ENCODE measurements at regions not wholly inside any gene's neighbourhood (a gene's known extent, or its start where the extent isn't known, plus 50 kb on each side); places are given as distances from the start of the nearest gene placed in this dataset.

DNA sequence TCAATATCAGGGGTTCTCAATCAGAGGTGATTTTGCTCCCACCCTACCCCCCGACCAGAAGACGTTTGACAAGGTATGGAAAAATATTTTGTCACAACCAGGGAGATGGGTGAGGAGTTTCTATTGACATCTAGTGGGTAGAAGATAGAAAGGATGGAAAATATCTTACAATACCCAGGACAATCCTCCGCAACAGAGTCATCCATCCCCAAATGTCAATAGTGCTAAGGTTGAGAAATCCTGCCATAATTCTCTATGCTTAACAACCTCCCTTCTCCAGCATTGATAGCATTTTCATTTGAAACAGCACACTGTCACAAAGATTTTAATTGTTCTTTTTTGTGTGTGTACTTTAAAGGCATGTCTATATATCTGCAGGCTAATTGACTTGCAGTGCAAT lies 890.5 kb downstream of the PDHA2 start:
- Histone ChIP-seq H2AFZ (ENCODE audit: low read length) (no peak overlapping the region), H3K36me3 (ENCODE audit: insufficient read depth, low read length) (no peaks in the 10 kb centered on the region), H3K4me3 (ENCODE audit: low read depth, low read length, poor library complexity, severe bottlenecking) (no peak overlapping the region), H3K27ac (ENCODE audit: low read depth, low read length, poor library complexity, severe bottlenecking) (no peak overlapping the region), H3K79me2 (ENCODE audit: insufficient read depth, low read depth, low read length) (no peaks in the 10 kb centered on the region), H3K4me1 (ENCODE audit: insufficient read depth, low read length, poor library complexity, severe bottlenecking) (no peaks in the 10 kb centered on the region), H3K9me3 (ENCODE audit: low read length) (no peaks in the 10 kb centered on the region), H3K4me2 (ENCODE audit: low read length) (no peak overlapping the region), H4K20me1 (ENCODE audit: insufficient read depth, low read length) (no peaks in the 10 kb centered on the region), H3K9me2 (ENCODE audit: insufficient read depth, low read length) (no peaks in the 10 kb centered on the region)
- BruUV-seq (replicated peaks): no TSS peak
- CTCF ChIA-PET (ENCODE audit: unreplicated experiment): no interaction called here
- intact Hi-C loops (cut with micrococcal nuclease; ENCODE audit: unreplicated experiment): no loop called here
- TF ChIP-seq EZH2phosphoT487 (IDR thresholded peaks at IDR 0.05; ENCODE audit: borderline replicate concordance, low read depth, low read length): no peak
- no peak for DNase-seq (ENCODE audit: low spot score)
- POLR2A ChIA-PET: no interaction called here

DNA sequence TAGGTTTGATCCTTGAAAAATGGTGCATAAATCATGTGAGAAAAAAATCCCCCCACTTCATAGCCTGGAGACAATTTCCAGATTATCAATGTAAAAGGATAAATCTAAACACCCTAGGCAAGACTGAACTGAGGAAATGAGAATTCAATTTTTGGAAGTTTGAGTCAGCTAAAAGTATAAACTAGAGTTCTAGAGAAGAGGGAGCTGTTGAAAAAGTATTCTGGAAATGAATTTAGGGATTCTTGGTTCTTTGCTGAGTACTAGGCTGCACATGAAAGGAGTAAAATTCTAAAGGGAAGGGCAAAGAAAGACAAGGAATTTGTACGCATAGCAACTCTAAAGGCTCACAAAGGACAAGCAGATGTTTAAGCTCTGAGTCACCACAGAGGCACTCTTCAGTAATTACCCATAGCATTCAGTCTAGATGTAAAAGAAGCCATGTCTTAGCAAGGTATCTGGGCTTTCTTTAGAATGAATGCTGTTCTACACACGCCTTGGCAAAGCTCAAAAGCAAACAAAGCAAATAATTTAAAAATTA lies 896.5 kb downstream of the PDHA2 start:
- no peak overlapping the region for H3K4me3 ChIP-seq (ENCODE audit: low read depth, low read length, poor library complexity, severe bottlenecking)
- no peak overlapping the region for H3K27ac ChIP-seq (ENCODE audit: low read depth, low read length, poor library complexity, severe bottlenecking)
- H3K36me3 ChIP-seq (ENCODE audit: insufficient read depth, low read length): no peaks in the 10 kb centered on the region
- no peaks in the 10 kb centered on the region for H3K9me2 ChIP-seq (ENCODE audit: insufficient read depth, low read length)
- H3K4me1 ChIP-seq (ENCODE audit: insufficient read depth, low read length, poor library complexity, severe bottlenecking): no peaks in the 10 kb centered on the region
- no peak for DNase-seq (ENCODE audit: low spot score)
- no peaks in the 10 kb centered on the region for H3K9me3 ChIP-seq (ENCODE audit: low read length)
- H4K20me1 ChIP-seq (ENCODE audit: insufficient read depth, low read length): no peaks in the 10 kb centered on the region
- intact Hi-C loops (cut with micrococcal nuclease; ENCODE audit: unreplicated experiment): no loop called here
- ChIA-PET CTCF (ENCODE audit: unreplicated experiment) (no interaction called here), POLR2A (no interaction called here)
- TF ChIP-seq, protein P1, sequence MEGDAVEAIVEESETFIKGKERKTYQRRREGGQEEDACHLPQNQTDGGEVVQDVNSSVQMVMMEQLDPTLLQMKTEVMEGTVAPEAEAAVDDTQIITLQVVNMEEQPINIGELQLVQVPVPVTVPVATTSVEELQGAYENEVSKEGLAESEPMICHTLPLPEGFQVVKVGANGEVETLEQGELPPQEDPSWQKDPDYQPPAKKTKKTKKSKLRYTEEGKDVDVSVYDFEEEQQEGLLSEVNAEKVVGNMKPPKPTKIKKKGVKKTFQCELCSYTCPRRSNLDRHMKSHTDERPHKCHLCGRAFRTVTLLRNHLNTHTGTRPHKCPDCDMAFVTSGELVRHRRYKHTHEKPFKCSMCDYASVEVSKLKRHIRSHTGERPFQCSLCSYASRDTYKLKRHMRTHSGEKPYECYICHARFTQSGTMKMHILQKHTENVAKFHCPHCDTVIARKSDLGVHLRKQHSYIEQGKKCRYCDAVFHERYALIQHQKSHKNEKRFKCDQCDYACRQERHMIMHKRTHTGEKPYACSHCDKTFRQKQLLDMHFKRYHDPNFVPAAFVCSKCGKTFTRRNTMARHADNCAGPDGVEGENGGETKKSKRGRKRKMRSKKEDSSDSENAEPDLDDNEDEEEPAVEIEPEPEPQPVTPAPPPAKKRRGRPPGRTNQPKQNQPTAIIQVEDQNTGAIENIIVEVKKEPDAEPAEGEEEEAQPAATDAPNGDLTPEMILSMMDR (conservative IDR thresholded peaks at IDR 0.05; ENCODE audit: low read length): no peak
- TF ChIP-seq EZH2phosphoT487 (IDR thresholded peaks at IDR 0.05; ENCODE audit: borderline replicate concordance, low read depth, low read length): no peak
- H3K4me2 ChIP-seq (ENCODE audit: low read length): no peak overlapping the region
- no peak overlapping the region for H2AFZ ChIP-seq (ENCODE audit: low read length)
- BruUV-seq (replicated peaks): no TSS peak
- H3K79me2 ChIP-seq (ENCODE audit: insufficient read depth, low read depth, low read length): no peaks in the 10 kb centered on the region

DNA sequence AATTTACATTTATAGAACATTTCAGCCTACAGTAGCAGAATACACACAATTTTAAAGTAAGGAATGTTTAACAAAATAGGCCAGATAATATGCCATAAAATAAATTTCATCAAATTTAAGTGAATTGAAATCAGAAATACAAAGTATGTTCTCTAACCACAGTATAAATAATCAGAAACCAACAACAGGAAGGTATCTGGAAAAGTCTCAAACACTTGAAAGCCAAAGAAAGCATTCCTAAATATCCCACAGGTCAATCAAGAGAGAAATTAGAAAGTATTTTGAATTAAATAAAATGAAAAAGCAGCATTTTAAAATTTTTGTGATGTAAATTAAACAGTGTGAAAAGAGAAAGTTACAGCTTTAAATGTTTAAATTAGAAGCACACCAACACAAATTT lies 899.2 kb downstream of the PDHA2 start:
- Histone ChIP-seq H3K9me2 (ENCODE audit: insufficient read depth, low read length) (no peaks in the 10 kb centered on the region), H3K9me3 (ENCODE audit: low read length) (no peaks in the 10 kb centered on the region), H4K20me1 (ENCODE audit: insufficient read depth, low read length) (no peaks in the 10 kb centered on the region), H3K27ac (ENCODE audit: low read depth, low read length, poor library complexity, severe bottlenecking) (no peak overlapping the region), H3K4me3 (ENCODE audit: low read depth, low read length, poor library complexity, severe bottlenecking) (no peak overlapping the region), H3K4me2 (ENCODE audit: low read length) (no peak overlapping the region), H3K79me2 (ENCODE audit: insufficient read depth, low read depth, low read length) (no peaks in the 10 kb centered on the region), H3K36me3 (ENCODE audit: insufficient read depth, low read length) (no peaks in the 10 kb centered on the region), H2AFZ (ENCODE audit: low read length) (no peak overlapping the region), H3K4me1 (ENCODE audit: insufficient read depth, low read length, poor library complexity, severe bottlenecking) (no peaks in the 10 kb centered on the region)
- POLR2A ChIA-PET: no interaction called here
- no peak for DNase-seq (ENCODE audit: low spot score)
- CTCF ChIA-PET (ENCODE audit: unreplicated experiment): no interaction called here
- no peak for TF ChIP-seq EZH2phosphoT487 (IDR thresholded peaks at IDR 0.05; ENCODE audit: borderline replicate concordance, low read depth, low read length)
- TF ChIP-seq, protein P1 (conservative IDR thresholded peaks at IDR 0.05; ENCODE audit: low read length): no peak
- BruUV-seq (replicated peaks): no TSS peak
- intact Hi-C loops (cut with micrococcal nuclease; ENCODE audit: unreplicated experiment): no loop called here

Data from OCI-LY7 (cell line).